ENCODE measurements at regions not wholly inside any gene's neighbourhood (a gene's known extent, or its start where the extent isn't known, plus 50 kb on each side); places are given as distances from the start of the nearest gene placed in this dataset.
"Not testable (repeated sequence)": the region's sequence is repeated elsewhere in the genome, so short reads cannot be mapped to it uniquely, and the experiment has no call there.

GRCh38 chr1:146774988-146775387, 163.1 kb upstream of the NBPF12 start:
- not testable (repeated sequence) for TF ChIP-seq CTCF (conservative IDR thresholded peaks at IDR 0.05 in 1 of 2, IDR thresholded peaks at IDR 0.05 in 1 of 2; ENCODE audit: low read depth in 1 of 2, low read length in 2 of 2); EZH2 (IDR thresholded peaks at IDR 0.05; ENCODE audit: low read length, missing control alignments)
